HCT116 (cell line): ENCODE measurements at regions not wholly inside any gene's neighbourhood (a gene's known extent, or its start where the extent isn't known, plus 50 kb on each side); places are given as distances from the start of the nearest gene placed in this dataset.
A peak's percentile ranks its signal among the peaks of the same experiment; 100 is the strongest.

ENCODE experiments used
- ATAC-seq: fragments of 200-7000 bp; cut with Tn5 transposase; 2 replicates; pipeline ENCODE4 v1.9.1; 2020; ENCODE audit warnings: mild to moderate bottlenecking, moderate library complexity
- BruUV-seq: library from RNA; stranded (reverse); fragments of 400-500 nt; replicated peaks from 2 replicates; lab custom pipeline; 2021; lab: Mats Ljungman, UMichigan
- CTCF ChIA-PET: fragments of 300-600 bp; sonication (Branson Sonifier 250); formaldehyde crosslinking; loops from one replicate; lab custom pipeline; 2021; ENCODE audit warnings: antibody characterized with exemption; lab: Charles Lee
- POLR2A ChIA-PET: fragments of 300-600, 350-600 bp; sonication (Branson Sonifier 250); formaldehyde crosslinking; loops from one replicate; lab custom pipeline; 2021; ENCODE audit warnings: antibody characterized with exemption; lab: Charles Lee
- RAD21 ChIA-PET, 2 experiments: fragments of 300-600 bp; sonication (Branson Sonifier 250); formaldehyde crosslinking; loops; one replicate each; lab custom pipeline; 2023; ENCODE audit warnings: low total read pairs in 2 of 2; ENCODE audit not compliant: uncharacterized antibody in 2 of 2, unreplicated experiment in 2 of 2, low non-redundant PET in 1 of 2; lab: Charles Lee
- DNase-seq: peaks from one replicate; pipeline ENCODE4 v3.0.0-alpha.2; 2010; ENCODE audit warnings: low read depth, low spot score
- H2AFZ ChIP-seq: fragments of 200-600 bp; shearing (Covaris generic), sonication (generic); 2 replicates; pipeline ENCODE4 v1.6.1; 2017; ENCODE audit warnings: low read depth, mixed run types, mixed read lengths, antibody characterized with exemption, low read length; ENCODE audit not compliant: poor library complexity, severe bottlenecking
- H3K27ac ChIP-seq: 2 replicates; pipeline ENCODE4 v1.5.1; 2012; ENCODE audit warnings: low read depth, low read length
- H3K27me3 ChIP-seq: fragments of 200-600 bp; sonication (generic); 2 replicates; pipeline ENCODE4 v1.6.1; 2016; ENCODE audit warnings: mixed run types, low read length, mixed read lengths; ENCODE audit not compliant: insufficient read depth
- H3K36me3 ChIP-seq, 2 experiments: fragments of 200-500 bp in 1 of 2; fragments of 200-600 bp in 1 of 2; sonication (Bioruptor generic) in 1 of 2; sonication (generic) in 1 of 2; 2 replicates each; pipeline versions ENCODE4 v1.5.1 to v1.6.1; 2014 to 2016; ENCODE audit warnings: low read length in 2 of 2, inconsistent platforms in 1 of 2, mixed read lengths in 1 of 2, mixed run types in 1 of 2; ENCODE audit not compliant: insufficient read depth in 2 of 2, control insufficient read depth in 1 of 2
- H3K4me1 ChIP-seq, 2 experiments: fragments of 200-600 bp in 1 of 2; sonication (generic) in 1 of 2; 2 replicates each; pipeline versions ENCODE4 v1.5.1 to v1.6.1; 2012 to 2017; ENCODE audit warnings: low read length in 2 of 2, inconsistent platforms in 1 of 2, mild to moderate bottlenecking in 1 of 2, mixed read lengths in 1 of 2, mixed run types in 1 of 2, moderate library complexity in 1 of 2; ENCODE audit not compliant: insufficient read depth in 2 of 2, control insufficient read depth in 1 of 2
- H3K4me2 ChIP-seq: fragments of 200-600 bp; sonication (generic); 2 replicates; pipeline ENCODE4 v1.6.1; 2017; ENCODE audit warnings: mixed run types, low read length, mixed read lengths
- H3K4me3 ChIP-seq, 2 experiments: fragments of 200-600 bp in 1 of 2; sonication (generic) in 1 of 2; replicated peaks in 1 of 2; 2 replicates each; pipeline ENCODE4 v1.5.1; 2011 to 2016; ENCODE audit warnings: low read length in 2 of 2, control low read depth in 1 of 2, low read depth in 1 of 2, mild to moderate bottlenecking in 1 of 2, mixed read lengths in 1 of 2, mixed run types in 1 of 2
- H3K79me2 ChIP-seq: fragments of 200-600 bp; sonication (generic); 2 replicates; pipeline ENCODE4 v1.6.1; 2017; ENCODE audit warnings: mild to moderate bottlenecking, mixed run types, low read length, moderate library complexity, mixed read lengths; ENCODE audit not compliant: insufficient read depth
- H3K9ac ChIP-seq: fragments of 200-600 bp; sonication (generic); 2 replicates; pipeline ENCODE4 v1.6.1; 2016; ENCODE audit warnings: low read length, mixed read lengths
- H3K9me2 ChIP-seq: fragments of 200-600 bp; sonication (generic), shearing (Covaris generic); 2 replicates; pipeline ENCODE4 v1.6.1; 2017; ENCODE audit warnings: mixed run types, mild to moderate bottlenecking, moderate library complexity; ENCODE audit not compliant: insufficient read depth
- H3K9me3 ChIP-seq, 2 experiments: fragments of 200-500 bp in 1 of 2; fragments of 200-600 bp in 1 of 2; sonication (Bioruptor generic) in 1 of 2; sonication (generic) in 1 of 2; 2 replicates each; pipeline ENCODE4 v1.6.1; 2014 to 2017; ENCODE audit warnings: low read length in 2 of 2, mixed read lengths in 2 of 2, inconsistent platforms in 1 of 2, low read depth in 1 of 2, mild to moderate bottlenecking in 1 of 2, mixed run types in 1 of 2, moderate library complexity in 1 of 2; ENCODE audit not compliant: control insufficient read depth in 1 of 2, insufficient read depth in 1 of 2
- H4K20me1 ChIP-seq: fragments of 200-600 bp; sonication (generic), shearing (Covaris generic); 2 replicates; pipeline ENCODE4 v1.6.1; 2017; ENCODE audit warnings: mixed run types, mild to moderate bottlenecking, moderate library complexity; ENCODE audit not compliant: insufficient read depth
- CBX3 ChIP-seq: IDR thresholded peaks from 2 replicates; pipeline ENCODE4 v1.6.1; 2012; ENCODE audit warnings: low read depth
- CTCF ChIP-seq, 3 experiments: fragments of 200-600 bp in 1 of 3; sonication (generic) in 1 of 3; IDR thresholded peaks in 2 of 3; conservative IDR thresholded peaks in 1 of 3; 2 replicates each; pipeline ENCODE4 v1.5.1; 2012 to 2017; ENCODE audit warnings: low read depth in 2 of 3, low read length in 2 of 3, antibody characterized with exemption in 1 of 3, borderline replicate concordance in 1 of 3, control low read depth in 1 of 3, mild to moderate bottlenecking in 1 of 3, mixed read lengths in 1 of 3, mixed run types in 1 of 3, moderate library complexity in 1 of 3; ENCODE audit not compliant: insufficient read depth in 1 of 3
- EGR1 ChIP-seq: IDR thresholded peaks from 2 replicates; pipeline ENCODE4 v1.6.1; 2012; ENCODE audit warnings: low read depth
- ELF1 ChIP-seq: IDR thresholded peaks from 2 replicates; pipeline ENCODE4 v1.6.1; 2012; ENCODE audit warnings: low read depth, borderline replicate concordance
- POLR2A ChIP-seq: IDR thresholded peaks from 2 replicates; pipeline ENCODE4 v1.7.0; 2011; ENCODE audit warnings: borderline replicate concordance; ENCODE audit not compliant: insufficient read depth, insufficient read length; ENCODE audit errors: extremely low read depth
- POLR2AphosphoS5 ChIP-seq: IDR thresholded peaks from 2 replicates; pipeline ENCODE4 v1.6.1; 2011; ENCODE audit warnings: mild to moderate bottlenecking, low read depth, low read length, moderate library complexity
- SP1 ChIP-seq: IDR thresholded peaks from 2 replicates; pipeline ENCODE4 v1.6.1; 2012; ENCODE audit warnings: low read depth
- SRF ChIP-seq: IDR thresholded peaks from 2 replicates; pipeline ENCODE4 v1.6.1; 2012; ENCODE audit warnings: low read depth
- YY1 ChIP-seq: IDR thresholded peaks from 2 replicates; pipeline ENCODE4 v1.6.1; 2011; ENCODE audit warnings: low read length, low read depth, moderate library complexity, mild to moderate bottlenecking; ENCODE audit not compliant: insufficient replicate concordance; ENCODE audit errors: extremely low read depth
- ZNF274 ChIP-seq: fragments of 200-500 bp; sonication (Bioruptor generic); IDR thresholded peaks from 2 replicates; pipeline ENCODE4 v1.6.1; 2014; ENCODE audit warnings: mild to moderate bottlenecking, low read depth, low read length, inconsistent platforms
- intact Hi-C: fragments of 100-400 bp; cut with micrococcal nuclease; formaldehyde crosslinking; loops from 2 replicates; pipeline ENCODE4 v1.10.0; 2022
- TF ChIP-seq, protein P1 (sequence below): IDR thresholded peaks from 2 replicates; pipeline ENCODE4 v1.6.1; 2012; ENCODE audit warnings: low read depth
- TF ChIP-seq, protein P2 (sequence below): IDR thresholded peaks from 2 replicates; pipeline ENCODE4 v1.6.1; 2011; ENCODE audit warnings: mild to moderate bottlenecking, low read length, moderate library complexity; ENCODE audit not compliant: insufficient replicate concordance; ENCODE audit errors: extremely low read depth

DNA sequence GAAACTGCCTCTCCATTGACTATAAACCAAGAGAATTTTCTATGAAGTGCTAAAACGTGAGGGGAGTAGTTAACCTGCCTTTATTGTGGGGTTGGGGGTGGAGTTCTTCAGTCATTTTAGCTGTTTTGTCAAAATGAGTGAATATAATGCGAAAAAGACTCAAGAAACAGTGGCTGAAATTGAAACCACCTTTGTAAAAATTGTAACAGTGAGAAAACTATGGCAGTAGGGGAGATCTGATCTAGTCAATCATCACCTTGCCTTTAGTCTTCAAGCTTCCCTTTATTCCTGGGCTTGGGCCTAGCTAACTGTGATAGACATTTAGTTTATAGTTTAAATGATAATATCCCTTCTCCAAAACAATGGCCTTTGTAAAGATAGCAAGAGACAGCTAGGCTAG is 1927.3 kb downstream of the STIM2 start:
- Histone ChIP-seq H3K9me3 (no peaks in the 10 kb centered on the region), H3K27me3 (no peaks in the 10 kb centered on the region), H3K79me2 (no peaks in the 10 kb centered on the region), H3K9ac (no peak overlapping the region), H4K20me1 (no peaks in the 10 kb centered on the region), H3K4me2 (no peak overlapping the region), H3K36me3 (no peaks in the 10 kb centered on the region), H2AFZ (peak overlapping the region; percentile 22), H3K4me3 (no peak overlapping the region), H3K9me2 (no peaks in the 10 kb centered on the region), H3K27ac (no peak overlapping the region), H3K4me1 (no peaks in the 10 kb centered on the region)
- no peak for DNase-seq
- ATAC-seq = no peak
- TF ChIP-seq ELF1 (no peak), SRF (no peak), ZNF274 (no peak), SP1 (no peak), YY1 (no peak), CTCF (IDR thresholded peaks at IDR 0.05 in 2 of 3, conservative IDR thresholded peaks at IDR 0.05 in 1 of 3; ENCODE audit: borderline replicate concordance in 1 of 3, insufficient read depth in 1 of 3, low read depth in 2 of 3, low read length in 2 of 3) (no peak), EGR1 (no peak), CBX3 (no peak), POLR2AphosphoS5 (no peak), POLR2A (no peak)
- TF ChIP-seq, protein P1, sequence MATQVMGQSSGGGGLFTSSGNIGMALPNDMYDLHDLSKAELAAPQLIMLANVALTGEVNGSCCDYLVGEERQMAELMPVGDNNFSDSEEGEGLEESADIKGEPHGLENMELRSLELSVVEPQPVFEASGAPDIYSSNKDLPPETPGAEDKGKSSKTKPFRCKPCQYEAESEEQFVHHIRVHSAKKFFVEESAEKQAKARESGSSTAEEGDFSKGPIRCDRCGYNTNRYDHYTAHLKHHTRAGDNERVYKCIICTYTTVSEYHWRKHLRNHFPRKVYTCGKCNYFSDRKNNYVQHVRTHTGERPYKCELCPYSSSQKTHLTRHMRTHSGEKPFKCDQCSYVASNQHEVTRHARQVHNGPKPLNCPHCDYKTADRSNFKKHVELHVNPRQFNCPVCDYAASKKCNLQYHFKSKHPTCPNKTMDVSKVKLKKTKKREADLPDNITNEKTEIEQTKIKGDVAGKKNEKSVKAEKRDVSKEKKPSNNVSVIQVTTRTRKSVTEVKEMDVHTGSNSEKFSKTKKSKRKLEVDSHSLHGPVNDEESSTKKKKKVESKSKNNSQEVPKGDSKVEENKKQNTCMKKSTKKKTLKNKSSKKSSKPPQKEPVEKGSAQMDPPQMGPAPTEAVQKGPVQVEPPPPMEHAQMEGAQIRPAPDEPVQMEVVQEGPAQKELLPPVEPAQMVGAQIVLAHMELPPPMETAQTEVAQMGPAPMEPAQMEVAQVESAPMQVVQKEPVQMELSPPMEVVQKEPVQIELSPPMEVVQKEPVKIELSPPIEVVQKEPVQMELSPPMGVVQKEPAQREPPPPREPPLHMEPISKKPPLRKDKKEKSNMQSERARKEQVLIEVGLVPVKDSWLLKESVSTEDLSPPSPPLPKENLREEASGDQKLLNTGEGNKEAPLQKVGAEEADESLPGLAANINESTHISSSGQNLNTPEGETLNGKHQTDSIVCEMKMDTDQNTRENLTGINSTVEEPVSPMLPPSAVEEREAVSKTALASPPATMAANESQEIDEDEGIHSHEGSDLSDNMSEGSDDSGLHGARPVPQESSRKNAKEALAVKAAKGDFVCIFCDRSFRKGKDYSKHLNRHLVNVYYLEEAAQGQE = no peak
- TF ChIP-seq, protein P2, sequence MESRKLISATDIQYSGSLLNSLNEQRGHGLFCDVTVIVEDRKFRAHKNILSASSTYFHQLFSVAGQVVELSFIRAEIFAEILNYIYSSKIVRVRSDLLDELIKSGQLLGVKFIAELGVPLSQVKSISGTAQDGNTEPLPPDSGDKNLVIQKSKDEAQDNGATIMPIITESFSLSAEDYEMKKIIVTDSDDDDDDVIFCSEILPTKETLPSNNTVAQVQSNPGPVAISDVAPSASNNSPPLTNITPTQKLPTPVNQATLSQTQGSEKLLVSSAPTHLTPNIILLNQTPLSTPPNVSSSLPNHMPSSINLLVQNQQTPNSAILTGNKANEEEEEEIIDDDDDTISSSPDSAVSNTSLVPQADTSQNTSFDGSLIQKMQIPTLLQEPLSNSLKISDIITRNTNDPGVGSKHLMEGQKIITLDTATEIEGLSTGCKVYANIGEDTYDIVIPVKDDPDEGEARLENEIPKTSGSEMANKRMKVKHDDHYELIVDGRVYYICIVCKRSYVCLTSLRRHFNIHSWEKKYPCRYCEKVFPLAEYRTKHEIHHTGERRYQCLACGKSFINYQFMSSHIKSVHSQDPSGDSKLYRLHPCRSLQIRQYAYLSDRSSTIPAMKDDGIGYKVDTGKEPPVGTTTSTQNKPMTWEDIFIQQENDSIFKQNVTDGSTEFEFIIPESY = no peak
- BruUV-seq = no TSS peak
- ChIA-PET CTCF (no interaction called here), RAD21 (no interaction called here), POLR2A (no interaction called here)
- intact Hi-C loops = no loop called here
